DMS53 treated with DMSO at 0.1 percent for 48 hours (cell line): ENCODE measurements at regions not wholly inside any gene's neighbourhood (a gene's known extent, or its start where the extent isn't known, plus 50 kb on each side); places are given as distances from the start of the nearest gene placed in this dataset.
A peak's percentile ranks its signal among the peaks of the same experiment; 100 is the strongest.
"Not testable (repeated sequence)": the region's sequence is repeated elsewhere in the genome, so short reads cannot be mapped to it uniquely, and the experiment has no call there.

Experiments used
- DNase-seq: peaks from one replicate; lab custom pipeline; 2025; ENCODE audit not compliant: unreplicated experiment; lab: John Stamatoyannopoulos, UW

DNA sequence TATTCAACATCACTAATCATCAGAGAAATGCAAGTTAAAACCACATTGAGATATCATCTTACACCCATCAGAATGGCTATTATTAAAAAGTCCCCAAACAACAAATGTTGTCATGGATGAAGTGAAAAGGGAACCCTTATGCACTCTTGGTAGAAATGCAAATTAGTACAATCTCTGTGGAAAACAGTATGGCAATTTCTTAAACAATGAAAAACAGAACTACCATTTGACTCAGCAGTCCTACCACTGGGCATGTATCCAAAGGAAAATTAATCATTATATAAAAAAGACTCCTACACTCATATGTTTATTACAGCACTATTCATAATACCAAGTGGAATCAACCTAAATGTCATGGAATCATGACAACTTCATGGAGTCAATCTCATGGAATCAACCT lies 611.3 kb upstream of the GJE1 start:
- DNase-seq = no peak

GRCh38 chr6:141513830-141514229 lies 618.9 kb upstream of the GJE1 start:
- DNase-seq = no peak

DNA sequence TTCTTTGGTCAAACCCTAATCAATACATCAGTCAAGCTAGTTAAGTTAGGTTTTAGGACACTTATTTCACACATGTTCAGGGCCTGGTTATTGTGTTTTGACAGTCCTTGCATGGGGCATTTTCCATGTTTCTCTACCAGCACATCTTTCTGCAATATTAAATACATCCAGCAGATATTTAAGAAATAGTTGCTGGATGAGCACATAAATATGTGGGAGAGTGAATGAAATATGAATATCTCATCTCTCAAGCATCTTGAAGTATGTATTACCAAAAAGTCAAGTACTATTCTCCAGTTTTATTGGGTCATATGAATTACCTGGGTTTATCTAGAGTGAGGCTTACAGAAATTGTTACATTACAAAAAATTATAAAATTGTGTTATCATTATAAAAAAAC lies 621.9 kb upstream of the GJE1 start:
- DNase-seq = no peak

DNA sequence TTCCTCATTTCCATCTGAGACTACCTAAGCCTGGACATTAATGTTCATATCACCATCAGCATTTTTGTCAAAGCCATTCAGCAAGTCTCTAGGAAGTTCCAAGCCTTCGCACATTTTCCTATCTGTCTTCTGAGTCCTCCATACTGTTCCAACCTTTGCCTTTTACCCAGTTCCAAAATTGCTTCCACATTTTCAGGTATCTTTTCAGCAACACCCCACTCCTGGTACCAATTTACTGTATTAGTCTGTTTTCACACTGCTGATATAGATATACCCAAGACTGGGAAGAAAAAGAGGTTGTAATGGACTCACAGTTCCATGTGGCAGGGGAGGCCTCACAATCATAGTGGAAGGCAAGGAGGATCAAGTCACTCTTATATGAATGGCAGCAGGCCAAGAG lies 626.7 kb upstream of the GJE1 start:
- DNase-seq = not testable (repeated sequence)

GRCh38 chr6:141504318-141504717 lies 628.4 kb upstream of the GJE1 start:
- not testable (repeated sequence) for DNase-seq

GRCh38 chr6:141501616-141502015 lies 631.1 kb upstream of the GJE1 start:
- DNase-seq = no peak

GRCh38 chr6:141498977-141499376 lies 633.7 kb upstream of the GJE1 start:
- no peak for DNase-seq

DNA sequence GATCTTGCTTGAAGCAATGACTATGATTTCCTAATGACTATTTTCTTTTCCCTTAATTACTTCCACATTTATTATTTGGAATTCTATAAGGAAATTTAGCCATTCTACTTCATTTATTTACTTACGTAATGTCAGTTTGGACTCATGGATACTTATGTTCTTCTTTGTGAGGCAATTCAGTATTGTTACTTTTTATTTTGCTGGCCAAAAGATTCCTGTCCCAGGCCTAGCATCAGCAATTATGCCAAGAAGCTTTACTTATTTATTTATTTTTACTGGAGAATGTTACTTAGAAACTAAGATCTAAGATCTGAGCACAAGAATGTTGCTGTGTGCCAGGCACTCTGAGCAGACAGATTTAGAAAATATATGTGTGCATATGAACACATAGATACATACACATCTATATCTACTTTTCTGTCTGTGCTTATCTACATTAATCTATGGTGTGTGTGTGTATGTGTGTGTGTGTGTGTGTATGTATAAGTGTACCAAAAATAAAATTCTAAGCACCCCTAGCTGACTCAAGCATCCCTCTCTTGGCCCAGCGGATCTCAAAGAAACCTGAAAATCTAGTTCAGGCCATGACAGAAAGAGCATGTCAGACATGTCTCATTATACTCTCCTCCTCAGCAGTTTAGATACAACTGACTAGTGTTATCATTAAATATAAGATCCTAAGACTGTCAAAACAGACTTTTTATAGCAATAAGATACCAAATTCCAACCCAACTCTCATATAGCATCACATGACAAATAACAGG lies 640.0 kb upstream of the GJE1 start:
- DNase-seq = no peak

DNA sequence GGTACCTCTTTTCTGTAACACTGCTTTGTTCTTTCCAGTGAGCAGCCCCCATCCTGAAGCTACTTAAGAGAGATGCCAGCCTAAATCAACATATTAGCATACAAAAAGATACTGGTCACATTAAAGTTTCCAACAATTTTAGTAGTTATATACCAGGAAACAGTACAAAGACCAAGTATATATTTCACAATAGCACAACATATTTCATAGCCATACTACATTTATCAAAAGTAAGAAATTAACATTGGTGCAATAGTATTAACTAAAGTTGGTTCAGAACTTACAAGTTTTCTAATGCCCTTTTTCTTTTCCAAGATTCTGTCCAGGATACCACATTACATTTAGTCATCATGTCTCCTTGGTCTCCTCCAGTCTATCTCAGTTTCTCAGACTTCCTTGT lies 641.0 kb upstream of the GJE1 start:
- no peak for DNase-seq

DNA sequence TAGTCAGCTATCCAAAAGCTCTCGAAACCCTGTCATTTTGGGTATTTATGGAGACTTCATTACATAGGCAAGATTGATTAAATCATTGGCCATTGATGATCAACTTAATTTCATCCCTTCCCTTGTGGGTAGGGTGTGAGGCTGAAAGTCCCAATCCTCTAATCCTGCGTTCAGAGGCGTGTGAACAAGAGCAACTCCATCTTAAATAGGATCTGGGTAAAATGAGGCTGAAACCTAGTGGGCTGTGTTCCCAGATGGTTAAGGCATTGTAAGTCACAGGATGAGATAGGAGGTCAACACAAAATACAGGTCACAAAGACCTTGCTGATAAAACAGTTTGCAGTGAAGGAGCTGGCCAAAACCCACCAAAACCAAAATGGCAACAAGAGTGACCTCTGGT lies 641.7 kb upstream of the GJE1 start:
- DNase-seq = no peak

GRCh38 chr6:141488488-141488887 lies 644.2 kb upstream of the GJE1 start:
- DNase-seq = peak; percentile 61

GRCh38 chr6:141486942-141487341 lies 645.8 kb upstream of the GJE1 start:
- no peak for DNase-seq

- no peak for DNase-seq
Observed at GRCh38 chr6:141484711-141485110, 648.0 kb upstream of the GJE1 start.

- no peak for DNase-seq
Observed at GRCh38 chr6:141483598-141484061, 649.1 kb upstream of the GJE1 start.

DNA sequence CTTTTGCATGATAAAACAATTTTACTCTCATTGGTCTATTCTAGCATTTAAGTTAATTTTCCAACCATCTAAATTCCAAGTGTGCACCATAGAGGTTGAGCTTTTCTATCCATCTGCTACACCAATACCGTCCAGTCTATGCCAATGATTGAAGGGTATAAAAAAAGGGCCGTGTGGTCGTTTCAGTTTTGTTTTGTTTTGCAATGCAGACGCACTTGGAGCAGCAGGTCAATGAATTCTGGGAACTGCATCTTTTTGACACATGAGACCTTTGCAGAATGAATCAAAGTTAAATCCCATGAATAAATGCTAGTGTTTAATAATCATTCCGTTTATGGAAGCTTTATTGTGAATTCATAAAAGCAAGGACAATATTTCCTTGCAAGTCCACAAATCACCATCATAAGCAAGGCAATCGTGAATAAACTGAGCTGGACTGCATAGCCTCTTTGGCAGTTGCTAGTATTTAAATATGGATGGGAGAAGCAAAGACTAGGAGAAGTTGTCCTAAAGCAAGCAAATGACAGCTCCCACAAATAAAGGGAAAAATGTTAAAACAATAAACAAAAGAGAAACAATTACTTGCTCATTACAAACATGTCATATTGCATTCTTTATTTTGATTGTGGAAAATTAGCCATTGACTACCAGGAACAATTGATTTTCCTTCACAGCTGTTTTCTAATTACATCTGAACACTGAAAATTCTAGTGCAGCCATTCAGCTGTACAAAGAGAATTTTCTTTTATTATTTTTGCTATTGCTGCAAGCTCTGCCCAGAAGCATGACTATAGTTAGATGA lies 649.7 kb upstream of the GJE1 start:
- no peak for DNase-seq

GRCh38 chr6:141475259-141475658 lies 657.5 kb upstream of the GJE1 start:
- peak; percentile 24 for DNase-seq

DNA sequence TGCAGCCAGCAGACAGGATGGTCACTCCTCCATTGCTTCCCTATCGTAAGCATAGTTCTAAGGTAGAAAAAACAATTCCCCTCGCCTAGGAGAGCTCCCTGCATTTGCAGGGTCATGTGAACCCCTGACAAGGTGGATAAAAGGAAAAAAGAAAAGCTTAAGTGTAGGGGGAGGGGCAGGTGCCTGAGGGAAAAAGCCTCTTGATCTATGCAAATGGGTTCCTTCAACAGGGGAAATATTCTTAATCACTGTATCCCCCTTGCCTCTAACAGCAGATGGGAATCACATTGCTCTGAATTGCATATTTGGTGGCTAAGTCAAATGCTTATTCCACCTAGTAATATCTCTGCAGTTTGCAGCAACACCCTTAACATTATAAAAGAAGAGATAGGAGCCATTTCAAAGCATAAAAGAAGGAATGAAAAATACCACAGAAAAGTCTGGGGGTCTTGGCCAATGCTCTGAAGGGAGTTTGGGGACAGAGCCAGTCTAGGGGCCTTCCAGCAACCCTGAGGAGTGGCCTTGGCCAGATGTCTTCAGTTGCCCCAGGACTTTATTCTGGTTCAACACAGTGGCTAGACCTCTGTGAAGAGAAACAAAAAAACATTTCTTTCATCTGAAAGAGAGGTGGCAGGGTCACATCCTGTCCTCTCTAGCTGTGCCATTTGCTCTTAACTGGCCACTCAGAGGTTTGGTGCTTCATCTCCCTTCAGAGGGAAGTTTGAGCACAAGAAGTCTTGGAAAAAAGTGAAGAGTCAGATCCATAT lies 660.4 kb upstream of the GJE1 start:
- DNase-seq = no peak

DNA sequence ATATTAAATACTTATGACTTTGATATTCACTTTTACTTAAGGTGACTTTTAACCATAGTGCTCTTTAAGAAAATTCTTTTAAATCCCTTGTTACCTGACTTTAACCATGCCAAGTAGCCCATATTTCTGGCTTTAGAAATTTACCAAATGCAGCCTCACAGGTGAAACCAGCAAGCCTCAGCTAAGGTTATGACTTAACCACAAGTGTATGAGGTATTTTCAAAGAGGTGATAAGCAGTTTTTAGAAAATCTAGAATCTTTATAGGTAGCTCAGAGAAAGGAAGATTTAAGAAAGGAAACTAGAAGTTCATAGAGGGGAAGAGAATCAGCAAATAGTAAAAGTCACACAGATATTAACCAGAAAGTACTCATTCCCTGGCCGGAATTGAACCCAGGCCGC lies 661.9 kb upstream of the GJE1 start:
- DNase-seq = no peak

DNA sequence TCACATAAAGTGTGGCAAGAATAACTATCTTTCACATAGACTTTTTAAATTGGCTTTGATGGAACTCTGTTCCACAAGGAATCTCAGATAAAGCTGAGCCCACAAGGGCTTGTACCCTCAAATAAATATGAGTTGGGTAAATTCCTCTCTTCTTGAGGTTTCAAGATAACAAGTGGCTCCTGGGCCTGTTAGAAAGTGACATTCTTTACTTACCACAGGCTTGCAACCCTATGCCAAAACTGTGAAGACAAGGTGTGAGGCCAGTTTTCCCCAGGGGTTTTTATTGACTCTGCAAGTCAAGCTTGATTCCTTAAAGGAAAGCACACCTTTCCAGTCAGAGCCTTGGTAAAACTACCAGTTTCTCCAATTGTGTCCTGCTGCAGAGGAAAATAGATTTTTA lies 664.8 kb upstream of the GJE1 start:
- DNase-seq = no peak

- DNase-seq = no peak
Observed at GRCh38 chr6:141467041-141467440, 665.7 kb upstream of the GJE1 start.

GRCh38 chr6:141464896-141465295 lies 667.8 kb upstream of the GJE1 start:
- no peak for DNase-seq

DNA sequence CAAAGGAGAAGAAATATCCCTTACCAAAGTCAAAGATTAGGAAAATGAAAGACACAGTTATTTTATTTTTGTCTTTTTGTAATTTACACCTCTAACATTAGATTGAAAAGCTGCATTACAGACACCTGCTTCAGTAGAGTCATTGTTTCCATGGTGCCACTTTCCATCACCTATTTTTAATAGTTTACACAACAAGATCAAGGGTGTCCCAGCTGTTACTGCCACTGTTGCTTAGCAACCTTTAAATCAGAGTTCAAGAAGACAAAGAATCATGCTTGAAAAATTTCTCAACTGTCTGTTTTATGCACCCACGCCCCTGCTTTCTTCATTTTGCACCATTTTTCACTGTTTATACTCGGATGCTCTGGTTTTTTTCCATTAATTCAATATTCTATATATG lies 668.2 kb upstream of the GJE1 start:
- peak; percentile 80 for DNase-seq
